Omental fat pad (tissue), 3 donors: ENCODE measurements at regions not wholly inside any gene's neighbourhood (a gene's known extent, or its start where the extent isn't known, plus 50 kb on each side); places are given as distances from the start of the nearest gene placed in this dataset.

Source experiments
- ATAC-seq: fragments of 150-250 bp; one replicate; pipeline ENCODE4 v1.9.1; 2016; ENCODE audit warnings: mild to moderate bottlenecking, moderate library complexity; ENCODE audit not compliant: low FRiP score
- DNase-seq: peaks from one replicate; pipeline ENCODE4 v3.0.0-alpha.2; 2019; ENCODE audit warnings: low spot score
- TF ChIP-seq, protein P1 (sequence below), 3 donors: fragments of 450-650 bp; IDR thresholded peaks; one replicate each; pipeline ENCODE4 v1.5.1; 2016 to 2017; ENCODE audit warnings: antibody characterized with exemption in 3 of 3, mild to moderate bottlenecking in 3 of 3, moderate library complexity in 2 of 3

DNA sequence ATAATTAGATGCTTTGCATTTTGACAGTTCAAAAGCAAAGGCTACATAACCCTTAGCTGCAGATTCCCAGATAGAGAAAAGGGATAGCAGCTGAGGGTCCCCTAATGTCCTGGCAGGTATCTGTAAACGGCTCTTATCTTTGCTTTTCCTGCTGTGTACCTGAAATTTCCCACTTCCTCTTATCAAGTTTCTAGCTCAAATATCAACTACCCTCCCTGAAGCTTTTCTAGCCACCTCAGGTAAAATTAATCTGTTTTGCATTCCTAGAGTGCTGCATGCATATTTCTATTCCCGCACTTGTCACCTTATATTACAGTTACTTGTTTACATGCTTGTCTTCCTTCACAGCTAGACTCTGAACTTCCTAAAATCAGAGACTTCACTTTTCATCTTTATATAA lies 55.6 kb upstream of the STXBP5L start:
- no peak for ATAC-seq
- TF ChIP-seq, protein P1, sequence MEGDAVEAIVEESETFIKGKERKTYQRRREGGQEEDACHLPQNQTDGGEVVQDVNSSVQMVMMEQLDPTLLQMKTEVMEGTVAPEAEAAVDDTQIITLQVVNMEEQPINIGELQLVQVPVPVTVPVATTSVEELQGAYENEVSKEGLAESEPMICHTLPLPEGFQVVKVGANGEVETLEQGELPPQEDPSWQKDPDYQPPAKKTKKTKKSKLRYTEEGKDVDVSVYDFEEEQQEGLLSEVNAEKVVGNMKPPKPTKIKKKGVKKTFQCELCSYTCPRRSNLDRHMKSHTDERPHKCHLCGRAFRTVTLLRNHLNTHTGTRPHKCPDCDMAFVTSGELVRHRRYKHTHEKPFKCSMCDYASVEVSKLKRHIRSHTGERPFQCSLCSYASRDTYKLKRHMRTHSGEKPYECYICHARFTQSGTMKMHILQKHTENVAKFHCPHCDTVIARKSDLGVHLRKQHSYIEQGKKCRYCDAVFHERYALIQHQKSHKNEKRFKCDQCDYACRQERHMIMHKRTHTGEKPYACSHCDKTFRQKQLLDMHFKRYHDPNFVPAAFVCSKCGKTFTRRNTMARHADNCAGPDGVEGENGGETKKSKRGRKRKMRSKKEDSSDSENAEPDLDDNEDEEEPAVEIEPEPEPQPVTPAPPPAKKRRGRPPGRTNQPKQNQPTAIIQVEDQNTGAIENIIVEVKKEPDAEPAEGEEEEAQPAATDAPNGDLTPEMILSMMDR (IDR thresholded peaks at IDR 0.05): no peak

DNA sequence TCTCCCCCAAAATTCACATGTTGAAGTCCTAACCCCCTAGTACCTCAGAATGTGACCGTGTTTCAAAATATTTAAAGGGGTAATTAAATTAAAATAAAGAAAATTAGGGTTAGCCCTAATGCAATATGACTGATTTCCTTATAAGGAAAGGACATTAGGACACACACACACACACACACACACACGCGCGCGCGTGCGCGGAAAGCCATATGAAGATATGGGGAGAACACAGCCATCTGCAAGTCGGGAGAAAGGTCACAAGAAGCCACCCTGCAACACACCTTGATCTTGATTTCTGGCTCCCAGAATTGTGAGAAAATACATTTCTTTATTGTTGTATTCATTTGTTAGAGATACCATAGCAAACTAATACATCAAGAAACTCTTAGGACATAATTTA lies 54.6 kb upstream of the STXBP5L start:
- DNase-seq: no peak
- TF ChIP-seq, protein P1 (IDR thresholded peaks at IDR 0.05): no peak
- no peak for ATAC-seq

More for the DNA sequence above, 55.6 kb upstream of the STXBP5L start:
- DNase-seq: no peak

DNA sequence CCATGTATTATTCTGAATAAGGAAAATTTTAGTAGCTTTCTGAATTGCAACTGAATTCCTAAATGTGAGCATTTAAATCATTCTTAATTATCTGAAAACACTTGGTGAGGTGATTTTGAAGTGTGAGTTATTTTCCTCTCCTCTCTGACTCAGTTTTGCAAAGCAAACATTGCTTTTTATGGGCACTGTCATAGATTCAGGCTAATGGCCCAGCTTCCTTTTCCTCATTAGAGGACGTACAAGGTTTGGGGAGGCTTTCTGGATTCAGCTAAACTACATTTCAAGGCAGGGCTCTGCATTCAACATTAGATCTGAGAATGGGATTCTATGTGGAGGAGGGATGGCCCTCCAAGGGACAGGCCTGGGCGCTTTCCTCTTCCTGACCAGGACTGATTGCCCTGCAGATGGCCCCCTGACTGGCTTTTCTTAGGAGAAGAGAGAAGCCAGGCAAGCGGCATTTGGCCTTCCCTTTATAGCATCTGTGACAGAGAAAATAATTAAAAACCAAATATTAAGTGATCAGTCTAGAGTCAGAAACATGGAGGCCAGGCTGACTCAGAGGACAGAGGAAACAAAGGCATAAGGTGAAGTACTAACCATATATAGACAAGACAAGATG lies 53.0 kb upstream of the STXBP5L start:
- TF ChIP-seq, protein P1 (IDR thresholded peaks at IDR 0.05): no peak
- no peak for ATAC-seq
- DNase-seq: no peak

DNA sequence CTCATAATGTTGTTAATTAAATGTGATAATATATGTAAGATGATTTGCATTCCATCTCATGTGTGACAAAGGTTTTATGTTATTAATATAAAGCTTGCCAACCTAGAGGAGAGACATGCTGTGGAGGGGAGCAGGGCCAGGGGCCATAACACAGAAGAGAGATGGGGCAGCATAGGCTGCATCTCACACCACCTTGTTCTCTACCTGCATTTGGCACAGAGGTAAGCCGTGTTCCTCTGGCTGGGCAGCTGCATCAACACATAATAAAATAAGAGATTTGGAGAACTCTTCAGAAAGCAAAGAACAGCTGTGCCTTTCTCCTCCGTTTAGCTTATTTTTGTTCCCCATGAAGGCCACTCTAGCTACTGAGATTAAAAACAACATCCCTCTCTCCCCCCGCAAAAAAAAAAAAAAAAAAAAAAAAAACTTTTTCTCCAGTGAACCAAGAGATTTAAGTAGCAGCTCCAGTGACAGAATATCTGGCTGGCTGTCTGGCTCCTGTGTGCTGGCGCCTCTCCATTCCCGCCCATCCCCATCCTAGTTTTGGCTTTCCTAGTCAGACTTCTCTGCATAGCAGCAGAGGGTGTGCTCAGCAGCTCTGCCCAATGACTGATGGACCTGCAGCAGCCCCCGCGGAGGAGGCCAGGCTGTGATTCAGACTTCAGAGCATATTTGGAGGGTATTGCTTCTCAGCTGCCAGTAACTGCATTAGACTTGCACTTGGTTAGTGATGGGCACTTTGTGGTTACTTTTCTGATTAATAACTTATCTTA lies 52.2 kb upstream of the STXBP5L start:
- peak; percentile 92 for ATAC-seq
- TF ChIP-seq, protein P1 (IDR thresholded peaks at IDR 0.05): no peak
- DNase-seq: no peak
